ENCODE measurements at regions not wholly inside any gene's neighbourhood (a gene's known extent, or its start where the extent isn't known, plus 50 kb on each side); places are given as distances from the start of the nearest gene placed in this dataset.

- Histone ChIP-seq H3K9ac (ENCODE audit: low read depth, low read length) (no peak overlapping the region), H3K23ac (ENCODE audit: low read depth, low read length) (no peak overlapping the region), H3K4ac (ENCODE audit: low read depth, low read length) (no peak overlapping the region), H3K18ac (ENCODE audit: low read depth, low read length) (no peak overlapping the region), H3K56ac (ENCODE audit: extremely low read depth, insufficient read depth, low read length) (no peak overlapping the region), H2BK15ac (ENCODE audit: low read depth, low read length) (no peak overlapping the region), H2BK120ac (ENCODE audit: low read depth, low read length) (no peak overlapping the region), H4K91ac (ENCODE audit: insufficient read depth, low read depth, low read length) (no peak overlapping the region), H4K20me1 (ENCODE audit: insufficient read depth, low read length) (no peaks in the 10 kb centered on the region), H3K9me3 (ENCODE audit: control insufficient read depth, insufficient read depth, low read length) (no peaks in the 10 kb centered on the region), H2BK20ac (ENCODE audit: low read depth, low read length) (no peak overlapping the region), H2AK5ac (ENCODE audit: low read depth, low read length) (no peak overlapping the region), H2AFZ (replicated peaks; ENCODE audit: low read length, poor library complexity) (no peak overlapping the region), H4K8ac (ENCODE audit: low read depth in 2 of 2, low read length in 2 of 2) (no peak overlapping the region), H2AK9ac (replicated peaks; ENCODE audit: low read depth, low read length, poor library complexity) (no peak overlapping the region), H3K27ac (ENCODE audit: insufficient read depth, low read length) (no peak overlapping the region), H4K5ac (ENCODE audit: low read depth, low read length) (no peak overlapping the region), H3K14ac (replicated peaks; ENCODE audit: low read depth, low read length) (no peak overlapping the region), H3K4me3 (ENCODE audit: insufficient read depth, low read depth, low read length) (no peak overlapping the region), H3K4me2 (ENCODE audit: low read depth, low read length) (no peak overlapping the region), H2BK5ac (ENCODE audit: low read depth, low read length, poor library complexity, severe bottlenecking) (no peak overlapping the region), H3K27me3 (ENCODE audit: control insufficient read depth, insufficient read depth, low read length) (no peaks in the 10 kb centered on the region), H3K79me1 (ENCODE audit: low read depth in 1 of 2, low read length in 2 of 2) (no peaks in the 10 kb centered on the region), H3K4me1 (ENCODE audit: control insufficient read depth, insufficient read depth, low read length) (no peaks in the 10 kb centered on the region), H3K36me3 (ENCODE audit: control insufficient read depth, insufficient read depth, low read length) (no peaks in the 10 kb centered on the region), H3K9me1 (ENCODE audit: insufficient read depth, low read length) (no peaks in the 10 kb centered on the region)
- ChIA-PET CTCF (no interaction called here), POLR2A (ENCODE audit: unreplicated experiment) (no interaction called here)
- dilution Hi-C loops (cut with HindIII; ENCODE audit: low sequenced_read_pairs, unreplicated experiment) (no loop called here), in situ Hi-C loops (cut with MboI; ENCODE audit: low sequenced_read_pairs) (no loop called here), intact Hi-C loops (cut with micrococcal nuclease) (no loop called here)
- TF ChIP-seq FOS (IDR thresholded peaks at IDR 0.05; ENCODE audit: low read depth, low read length) (no peak), MXI1 (IDR thresholded peaks at IDR 0.05; ENCODE audit: borderline replicate concordance, low read depth, low read length) (no peak), USF2 (IDR thresholded peaks at IDR 0.05; ENCODE audit: low read depth, low read length) (no peak), CEBPB (IDR thresholded peaks at IDR 0.05; ENCODE audit: low read depth, low read length) (no peak), RCOR1 (IDR thresholded peaks at IDR 0.05; ENCODE audit: insufficient replicate concordance, low read length) (no peak), MAZ (IDR thresholded peaks at IDR 0.05; ENCODE audit: borderline replicate concordance, low read depth, low read length) (no peak), POLR2A (IDR thresholded peaks at IDR 0.05; ENCODE audit: low read depth, low read length) (no peak), NFE2L2 (IDR thresholded peaks at IDR 0.05; ENCODE audit: low read depth, low read length) (no peak), ELK1 (IDR thresholded peaks at IDR 0.05; ENCODE audit: borderline replicate concordance, low read depth, low read length) (no peak), SMC3 (IDR thresholded peaks at IDR 0.05; ENCODE audit: low read depth, low read length) (no peak), RAD21 (IDR thresholded peaks at IDR 0.05; ENCODE audit: low read length) (no peak), CTCF (conservative IDR thresholded peaks at IDR 0.05; ENCODE audit: low read depth, low read length) (no peak), MAFK (IDR thresholded peaks at IDR 0.05; ENCODE audit: low read depth, low read length) (no peak), RFX5 (IDR thresholded peaks at IDR 0.05; ENCODE audit: low read depth, low read length) (no peak), BHLHE40 (IDR thresholded peaks at IDR 0.05; ENCODE audit: low read depth, low read length) (no peak)
- DNase-seq = no peak
- ATAC-seq (ENCODE audit: low read depth) = no peak
- BruUV-seq (replicated peaks) = no TSS peak
- WGBS, 2 experiments (ENCODE audit: extremely low coverage in 2 of 2, insufficient read length in 1 of 2) = no CpG with 5 or more reads among the region's 1 CpG
Observed at GRCh38 chrX:77346859-77347258, 100.3 kb upstream of the FGF16 start.

Data from IMR-90 (cell line).